ENCODE measurements at regions not wholly inside any gene's neighbourhood (a gene's known extent, or its start where the extent isn't known, plus 50 kb on each side); places are given as distances from the start of the nearest gene placed in this dataset.

DNA sequence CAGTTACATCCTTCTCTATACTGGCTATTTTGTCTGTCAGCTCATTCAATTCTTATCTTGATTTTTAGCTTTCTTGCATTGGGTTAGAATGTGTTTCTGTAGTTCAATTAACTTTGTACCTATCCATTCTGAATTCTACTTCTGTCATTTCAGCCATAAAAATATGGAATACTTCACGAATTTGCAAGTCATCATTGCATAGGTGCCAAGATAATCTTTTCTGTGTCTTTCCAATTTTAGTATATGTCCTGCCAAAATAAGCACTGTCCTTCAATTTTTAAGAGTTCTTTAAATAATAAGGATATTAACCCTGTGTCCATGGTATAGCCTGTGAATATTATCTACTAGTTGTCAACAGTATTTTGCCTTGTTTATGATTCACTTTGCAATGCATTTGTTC, 665.7 kb upstream of the MDGA2 start:
- DNase-seq (ENCODE audit: low spot score) = no peak
- Histone ChIP-seq H3K36me3 (ENCODE audit: control insufficient read depth in 4 of 4, insufficient read depth in 3 of 4, low read depth in 1 of 4, low read length in 3 of 4) (no peaks in the 10 kb centered on the region), H3K9me3 (ENCODE audit: control insufficient read depth in 4 of 4, low read length in 3 of 4) (no peaks in the 10 kb centered on the region), H3K27ac (ENCODE audit: low read depth in 1 of 2, low read length in 2 of 2) (no peak overlapping the region), H3K27me3 (ENCODE audit: control insufficient read depth in 4 of 4, insufficient read depth in 4 of 4, low read length in 3 of 4) (no peaks in the 10 kb centered on the region), H3K4me3 (ENCODE audit: low read depth in 1 of 3, low read length in 3 of 3) (no peak overlapping the region), H3K9ac (ENCODE audit: low read depth in 1 of 2, low read length in 2 of 2) (no peak overlapping the region), H3K4me1 (ENCODE audit: control insufficient read depth in 4 of 4, insufficient read depth in 4 of 4, low read length in 3 of 4) (no peaks in the 10 kb centered on the region)
- 25% methylated on average over 1 of the region's 1 CpG for WGBS
- TF ChIP-seq HNF4A (conservative IDR thresholded peaks at IDR 0.05) (no peak), SP1 (IDR thresholded peaks at IDR 0.05) (no peak), GABPA (IDR thresholded peaks at IDR 0.05 in 1 of 2, conservative IDR thresholded peaks at IDR 0.05 in 1 of 2) (no peak), FOXA1 (IDR thresholded peaks at IDR 0.05) (no peak), RAD21 (IDR thresholded peaks at IDR 0.05) (no peak), RXRA (IDR thresholded peaks at IDR 0.05) (no peak), JUND (IDR thresholded peaks at IDR 0.05) (no peak), EGR1 (IDR thresholded peaks at IDR 0.05; ENCODE audit: low read depth in 2 of 2) (no peak), HNF4G (IDR thresholded peaks at IDR 0.05) (no peak), TAF1 (conservative IDR thresholded peaks at IDR 0.05) (no peak), YY1 (IDR thresholded peaks at IDR 0.05) (no peak), FOXA2 (IDR thresholded peaks at IDR 0.05) (no peak), NR2F2 (IDR thresholded peaks at IDR 0.05) (no peak)
- TF ChIP-seq, protein P1, sequence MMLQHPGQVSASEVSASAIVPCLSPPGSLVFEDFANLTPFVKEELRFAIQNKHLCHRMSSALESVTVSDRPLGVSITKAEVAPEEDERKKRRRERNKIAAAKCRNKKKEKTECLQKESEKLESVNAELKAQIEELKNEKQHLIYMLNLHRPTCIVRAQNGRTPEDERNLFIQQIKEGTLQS (IDR thresholded peaks at IDR 0.05) = no peak
- TF ChIP-seq, protein P2, sequence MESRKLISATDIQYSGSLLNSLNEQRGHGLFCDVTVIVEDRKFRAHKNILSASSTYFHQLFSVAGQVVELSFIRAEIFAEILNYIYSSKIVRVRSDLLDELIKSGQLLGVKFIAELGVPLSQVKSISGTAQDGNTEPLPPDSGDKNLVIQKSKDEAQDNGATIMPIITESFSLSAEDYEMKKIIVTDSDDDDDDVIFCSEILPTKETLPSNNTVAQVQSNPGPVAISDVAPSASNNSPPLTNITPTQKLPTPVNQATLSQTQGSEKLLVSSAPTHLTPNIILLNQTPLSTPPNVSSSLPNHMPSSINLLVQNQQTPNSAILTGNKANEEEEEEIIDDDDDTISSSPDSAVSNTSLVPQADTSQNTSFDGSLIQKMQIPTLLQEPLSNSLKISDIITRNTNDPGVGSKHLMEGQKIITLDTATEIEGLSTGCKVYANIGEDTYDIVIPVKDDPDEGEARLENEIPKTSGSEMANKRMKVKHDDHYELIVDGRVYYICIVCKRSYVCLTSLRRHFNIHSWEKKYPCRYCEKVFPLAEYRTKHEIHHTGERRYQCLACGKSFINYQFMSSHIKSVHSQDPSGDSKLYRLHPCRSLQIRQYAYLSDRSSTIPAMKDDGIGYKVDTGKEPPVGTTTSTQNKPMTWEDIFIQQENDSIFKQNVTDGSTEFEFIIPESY (IDR thresholded peaks at IDR 0.05) = no peak
- TF ChIP-seq, protein P3, sequence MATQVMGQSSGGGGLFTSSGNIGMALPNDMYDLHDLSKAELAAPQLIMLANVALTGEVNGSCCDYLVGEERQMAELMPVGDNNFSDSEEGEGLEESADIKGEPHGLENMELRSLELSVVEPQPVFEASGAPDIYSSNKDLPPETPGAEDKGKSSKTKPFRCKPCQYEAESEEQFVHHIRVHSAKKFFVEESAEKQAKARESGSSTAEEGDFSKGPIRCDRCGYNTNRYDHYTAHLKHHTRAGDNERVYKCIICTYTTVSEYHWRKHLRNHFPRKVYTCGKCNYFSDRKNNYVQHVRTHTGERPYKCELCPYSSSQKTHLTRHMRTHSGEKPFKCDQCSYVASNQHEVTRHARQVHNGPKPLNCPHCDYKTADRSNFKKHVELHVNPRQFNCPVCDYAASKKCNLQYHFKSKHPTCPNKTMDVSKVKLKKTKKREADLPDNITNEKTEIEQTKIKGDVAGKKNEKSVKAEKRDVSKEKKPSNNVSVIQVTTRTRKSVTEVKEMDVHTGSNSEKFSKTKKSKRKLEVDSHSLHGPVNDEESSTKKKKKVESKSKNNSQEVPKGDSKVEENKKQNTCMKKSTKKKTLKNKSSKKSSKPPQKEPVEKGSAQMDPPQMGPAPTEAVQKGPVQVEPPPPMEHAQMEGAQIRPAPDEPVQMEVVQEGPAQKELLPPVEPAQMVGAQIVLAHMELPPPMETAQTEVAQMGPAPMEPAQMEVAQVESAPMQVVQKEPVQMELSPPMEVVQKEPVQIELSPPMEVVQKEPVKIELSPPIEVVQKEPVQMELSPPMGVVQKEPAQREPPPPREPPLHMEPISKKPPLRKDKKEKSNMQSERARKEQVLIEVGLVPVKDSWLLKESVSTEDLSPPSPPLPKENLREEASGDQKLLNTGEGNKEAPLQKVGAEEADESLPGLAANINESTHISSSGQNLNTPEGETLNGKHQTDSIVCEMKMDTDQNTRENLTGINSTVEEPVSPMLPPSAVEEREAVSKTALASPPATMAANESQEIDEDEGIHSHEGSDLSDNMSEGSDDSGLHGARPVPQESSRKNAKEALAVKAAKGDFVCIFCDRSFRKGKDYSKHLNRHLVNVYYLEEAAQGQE (IDR thresholded peaks at IDR 0.05) = no peak
- TF ChIP-seq, protein P4, sequence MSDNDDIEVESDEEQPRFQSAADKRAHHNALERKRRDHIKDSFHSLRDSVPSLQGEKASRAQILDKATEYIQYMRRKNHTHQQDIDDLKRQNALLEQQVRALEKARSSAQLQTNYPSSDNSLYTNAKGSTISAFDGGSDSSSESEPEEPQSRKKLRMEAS (IDR thresholded peaks at IDR 0.05) = no peak
- TF ChIP-seq, protein P5, sequence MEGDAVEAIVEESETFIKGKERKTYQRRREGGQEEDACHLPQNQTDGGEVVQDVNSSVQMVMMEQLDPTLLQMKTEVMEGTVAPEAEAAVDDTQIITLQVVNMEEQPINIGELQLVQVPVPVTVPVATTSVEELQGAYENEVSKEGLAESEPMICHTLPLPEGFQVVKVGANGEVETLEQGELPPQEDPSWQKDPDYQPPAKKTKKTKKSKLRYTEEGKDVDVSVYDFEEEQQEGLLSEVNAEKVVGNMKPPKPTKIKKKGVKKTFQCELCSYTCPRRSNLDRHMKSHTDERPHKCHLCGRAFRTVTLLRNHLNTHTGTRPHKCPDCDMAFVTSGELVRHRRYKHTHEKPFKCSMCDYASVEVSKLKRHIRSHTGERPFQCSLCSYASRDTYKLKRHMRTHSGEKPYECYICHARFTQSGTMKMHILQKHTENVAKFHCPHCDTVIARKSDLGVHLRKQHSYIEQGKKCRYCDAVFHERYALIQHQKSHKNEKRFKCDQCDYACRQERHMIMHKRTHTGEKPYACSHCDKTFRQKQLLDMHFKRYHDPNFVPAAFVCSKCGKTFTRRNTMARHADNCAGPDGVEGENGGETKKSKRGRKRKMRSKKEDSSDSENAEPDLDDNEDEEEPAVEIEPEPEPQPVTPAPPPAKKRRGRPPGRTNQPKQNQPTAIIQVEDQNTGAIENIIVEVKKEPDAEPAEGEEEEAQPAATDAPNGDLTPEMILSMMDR (IDR thresholded peaks at IDR 0.05; ENCODE audit: low read depth, low read length, missing input control) = no peak
